CD14-positive monocyte (primary cell): ENCODE measurements at regions not wholly inside any gene's neighbourhood (a gene's known extent, or its start where the extent isn't known, plus 50 kb on each side); places are given as distances from the start of the nearest gene placed in this dataset.

Source experiments
- DNase-seq, 3 donors: peaks; one replicate each; pipeline ENCODE4 v3.0.0-alpha.2; 2011 to 2022
- H2AFZ ChIP-seq: 2 replicates; pipeline ENCODE4 v1.6.0; 2012; ENCODE audit warnings: mild to moderate bottlenecking, low read depth, low read length, inconsistent platforms; ENCODE audit not compliant: insufficient read depth, poor library complexity, severe bottlenecking
- H3K27ac ChIP-seq, 2 donors: 1 replicate in 1 of 2; 2 replicates in 1 of 2; pipeline ENCODE4 v1.5.1; 2012 to 2013; ENCODE audit warnings: low read length in 2 of 2, control low read depth in 1 of 2, inconsistent platforms in 1 of 2, low read depth in 1 of 2, mild to moderate bottlenecking in 1 of 2
- H3K27me3 ChIP-seq, 2 donors: one replicate each; pipeline versions ENCODE4 v1.6.0 to v1.6.1; 2011 to 2013; ENCODE audit warnings: low read length in 2 of 2; ENCODE audit not compliant: control insufficient read depth in 2 of 2, insufficient read depth in 2 of 2
- H3K36me3 ChIP-seq, 2 donors: replicated peaks in 1 of 2; 1 replicate in 1 of 2; 2 replicates in 1 of 2; pipeline versions ENCODE4 v1.5.1 to v1.6.1; 2012 to 2013; ENCODE audit warnings: low read length in 2 of 2, control low read depth in 1 of 2, inconsistent platforms in 1 of 2, mild to moderate bottlenecking in 1 of 2; ENCODE audit not compliant: insufficient read depth in 2 of 2, control insufficient read depth in 1 of 2
- H3K4me1 ChIP-seq, 2 donors: 1 replicate in 1 of 2; 2 replicates in 1 of 2; pipeline versions ENCODE4 v1.5.1 to v1.6.1; 2012 to 2013; ENCODE audit warnings: low read length in 2 of 2, control low read depth in 1 of 2, inconsistent platforms in 1 of 2, mild to moderate bottlenecking in 1 of 2, moderate library complexity in 1 of 2; ENCODE audit not compliant: insufficient read depth in 2 of 2, control insufficient read depth in 1 of 2
- H3K4me2 ChIP-seq: replicated peaks from 2 replicates; pipeline ENCODE3; 2012; ENCODE audit warnings: low read length, moderate library complexity, mild to moderate bottlenecking; ENCODE audit not compliant: poor library complexity, severe bottlenecking; ENCODE audit errors: extremely low read depth
- H3K4me3 ChIP-seq, 3 experiments: fragments of 200-600 bp in 1 of 3; sonication (generic) in 1 of 3; replicated peaks in 1 of 3; 1 replicate in 2 of 3; 2 replicates in 1 of 3; pipeline ENCODE4 v1.5.1; 2011 to 2013; ENCODE audit warnings: low read length in 3 of 3, mild to moderate bottlenecking in 3 of 3, control low read depth in 2 of 3, low read depth in 2 of 3, inconsistent platforms in 1 of 3, moderate library complexity in 1 of 3
- H3K79me2 ChIP-seq: 2 replicates; pipeline ENCODE4 v1.6.0; 2012; ENCODE audit warnings: mild to moderate bottlenecking, control low read depth, inconsistent platforms, low read length, moderate library complexity; ENCODE audit not compliant: insufficient read depth
- H3K9ac ChIP-seq: 2 replicates; pipeline ENCODE4 v1.6.0; 2017; ENCODE audit warnings: low read length, mild to moderate bottlenecking; ENCODE audit not compliant: insufficient read depth, poor library complexity, severe bottlenecking
- H3K9me3 ChIP-seq, 2 donors: replicated peaks in 1 of 2; 1 replicate in 1 of 2; 2 replicates in 1 of 2; pipeline versions ENCODE4 v1.5.1 to v1.6.1; 2012 to 2013; ENCODE audit warnings: low read length in 2 of 2, control low read depth in 1 of 2; ENCODE audit not compliant: control insufficient read depth in 1 of 2, insufficient read depth in 1 of 2
- H4K20me1 ChIP-seq: 2 replicates; pipeline ENCODE4 v1.6.0; 2012; ENCODE audit warnings: mild to moderate bottlenecking, low read length, control low read depth, moderate library complexity; ENCODE audit not compliant: insufficient read depth
- H3K27ac Mint-ChIP-seq, 7 donors: one replicate each; pipeline ENCODE4 v1.8.0; 2020; ENCODE audit warnings: mild to moderate bottlenecking in 7 of 7, mixed read lengths in 7 of 7, moderate library complexity in 6 of 7, inconsistent platforms in 2 of 7
- H3K27me3 Mint-ChIP-seq, 3 donors: one replicate each; pipeline ENCODE4 v1.8.0; 2021 to 2022; ENCODE audit warnings: low read depth in 3 of 3, mild to moderate bottlenecking in 3 of 3, mixed read lengths in 3 of 3, moderate library complexity in 3 of 3, inconsistent platforms in 1 of 3
- H3K36me3 Mint-ChIP-seq, 2 donors: one replicate each; pipeline ENCODE4 v1.8.0; 2020; ENCODE audit warnings: mixed read lengths in 2 of 2, inconsistent platforms in 1 of 2, mild to moderate bottlenecking in 1 of 2
- H3K4me1 Mint-ChIP-seq: one replicate; pipeline ENCODE4 v1.8.0; 2020; ENCODE audit warnings: mild to moderate bottlenecking, mixed read lengths
- H3K4me3 Mint-ChIP-seq, 2 donors: one replicate each; pipeline ENCODE4 v1.8.0; 2020; ENCODE audit warnings: mild to moderate bottlenecking in 2 of 2, mixed read lengths in 2 of 2, moderate library complexity in 1 of 2
- H3K9me3 Mint-ChIP-seq, 7 donors: one replicate each; pipeline ENCODE4 v1.8.0; 2020 to 2022; ENCODE audit warnings: mixed read lengths in 7 of 7, mild to moderate bottlenecking in 6 of 7, moderate library complexity in 6 of 7, inconsistent platforms in 2 of 7
- WGBS: methylation state at CpG from one replicate; pipeline ENCODE4 v1.1.5; 2013; ENCODE audit warnings: missing lambda C conversion rate; ENCODE audit not compliant: insufficient coverage; 5-methylcytosine and 5-hydroxymethylcytosine counted together
- intact Hi-C, 2 donors: fragments of 100-400 bp; cut with micrococcal nuclease; formaldehyde crosslinking; loops; one replicate each; pipeline versions ENCODE4 v1.15.0 to v1.15.1; 2023
- TF ChIP-seq, protein P1 (sequence below): fragments of 200-600 bp; IDR thresholded peaks from one replicate; pipeline ENCODE4 v1.8.0; 2022; ENCODE audit warnings: antibody characterized with exemption, mild to moderate bottlenecking

DNA sequence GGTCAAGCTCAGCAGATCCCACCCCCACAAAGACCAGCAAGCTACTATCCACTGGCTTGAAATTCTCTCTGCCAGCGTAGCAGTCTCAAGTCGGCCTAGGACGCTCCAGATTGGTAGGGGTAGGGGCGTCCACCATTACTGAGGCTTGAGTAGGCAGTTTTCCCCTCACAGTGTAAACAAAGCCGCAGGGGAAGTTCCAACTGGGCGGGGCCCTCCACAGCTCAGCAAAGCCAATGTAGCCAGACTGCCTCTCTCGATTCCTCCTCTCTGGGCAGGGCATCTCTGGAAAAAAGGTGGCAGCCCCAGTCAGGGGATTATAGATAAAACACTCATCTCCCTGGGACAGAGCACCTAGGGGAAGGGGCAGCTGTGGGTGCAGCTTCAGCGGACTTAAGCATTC lies 1064.9 kb upstream of the TENM4 start:
- H3K9me3 Mint-ChIP-seq: peaks cover 2 to 15% (median 8%) of the 10 kb centered on the region in 7 donors
- no peaks in the 10 kb centered on the region for H3K36me3 Mint-ChIP-seq
- intact Hi-C loops: no loop called here
- Histone ChIP-seq H3K27me3 (no peaks in the 10 kb centered on the region), H4K20me1 (no peaks in the 10 kb centered on the region), H3K4me1 (no peaks in the 10 kb centered on the region), H3K9me3 (peaks cover 0 to 15% of the 10 kb centered on the region in 2 donors), H3K79me2 (no peaks in the 10 kb centered on the region), H3K36me3 (no peaks in the 10 kb centered on the region), H3K9ac (no peak overlapping the region), H2AFZ (no peak overlapping the region), H3K4me3 (no peak overlapping the region), H3K4me2 (no peak overlapping the region), H3K27ac (no peak overlapping the region)
- no peak overlapping the region for H3K4me3 Mint-ChIP-seq
- TF ChIP-seq, protein P1, sequence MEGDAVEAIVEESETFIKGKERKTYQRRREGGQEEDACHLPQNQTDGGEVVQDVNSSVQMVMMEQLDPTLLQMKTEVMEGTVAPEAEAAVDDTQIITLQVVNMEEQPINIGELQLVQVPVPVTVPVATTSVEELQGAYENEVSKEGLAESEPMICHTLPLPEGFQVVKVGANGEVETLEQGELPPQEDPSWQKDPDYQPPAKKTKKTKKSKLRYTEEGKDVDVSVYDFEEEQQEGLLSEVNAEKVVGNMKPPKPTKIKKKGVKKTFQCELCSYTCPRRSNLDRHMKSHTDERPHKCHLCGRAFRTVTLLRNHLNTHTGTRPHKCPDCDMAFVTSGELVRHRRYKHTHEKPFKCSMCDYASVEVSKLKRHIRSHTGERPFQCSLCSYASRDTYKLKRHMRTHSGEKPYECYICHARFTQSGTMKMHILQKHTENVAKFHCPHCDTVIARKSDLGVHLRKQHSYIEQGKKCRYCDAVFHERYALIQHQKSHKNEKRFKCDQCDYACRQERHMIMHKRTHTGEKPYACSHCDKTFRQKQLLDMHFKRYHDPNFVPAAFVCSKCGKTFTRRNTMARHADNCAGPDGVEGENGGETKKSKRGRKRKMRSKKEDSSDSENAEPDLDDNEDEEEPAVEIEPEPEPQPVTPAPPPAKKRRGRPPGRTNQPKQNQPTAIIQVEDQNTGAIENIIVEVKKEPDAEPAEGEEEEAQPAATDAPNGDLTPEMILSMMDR: no peak
- no peak for DNase-seq
- H3K4me1 Mint-ChIP-seq: no peaks in the 10 kb centered on the region
- 95% methylated on average over 5 of the region's 8 CpGs for WGBS
- no peaks in the 10 kb centered on the region for H3K27me3 Mint-ChIP-seq
- no peak overlapping the region for H3K27ac Mint-ChIP-seq

DNA sequence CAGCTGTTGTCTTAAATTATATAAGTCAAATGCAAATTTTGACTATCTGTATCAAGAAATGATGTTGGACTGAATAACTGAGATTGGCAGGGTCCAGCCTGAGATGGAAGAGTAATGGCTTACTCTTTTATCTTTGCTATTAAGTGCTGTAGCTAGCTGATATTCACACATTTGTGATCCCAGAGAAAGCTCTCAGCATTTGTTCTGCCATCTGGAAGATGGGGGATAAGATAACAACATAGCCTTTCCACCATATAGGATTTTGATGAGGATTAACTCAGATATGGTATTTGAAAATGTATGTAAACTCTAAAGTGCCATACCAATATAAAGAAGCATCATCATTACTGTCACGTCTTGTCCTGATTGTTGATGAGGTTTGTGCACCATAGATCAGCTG lies 1063.2 kb upstream of the TENM4 start:
- Histone ChIP-seq H3K27ac (no peak overlapping the region), H3K79me2 (no peaks in the 10 kb centered on the region), H3K4me3 (no peak overlapping the region), H3K4me1 (no peaks in the 10 kb centered on the region), H3K9ac (no peak overlapping the region), H3K9me3 (peaks cover 0 to 19% of the 10 kb centered on the region in 2 donors), H3K36me3 (no peaks in the 10 kb centered on the region), H2AFZ (no peak overlapping the region), H3K27me3 (no peaks in the 10 kb centered on the region), H3K4me2 (no peak overlapping the region), H4K20me1 (no peaks in the 10 kb centered on the region)
- TF ChIP-seq, protein P1: no peak
- Mint-ChIP-seq H3K4me3 (no peak overlapping the region), H3K9me3 (peaks cover 2 to 15% (median 9%) of the 10 kb centered on the region in 7 donors), H3K36me3 (no peaks in the 10 kb centered on the region), H3K4me1 (no peaks in the 10 kb centered on the region), H3K27me3 (no peaks in the 10 kb centered on the region), H3K27ac (no peak overlapping the region)
- intact Hi-C loops: no loop called here
- no CpG with 5 or more reads among the region's 1 CpG for WGBS
- DNase-seq: no peak
